B cell (primary cell): ENCODE measurements at regions not wholly inside any gene's neighbourhood (a gene's known extent, or its start where the extent isn't known, plus 50 kb on each side); places are given as distances from the start of the nearest gene placed in this dataset.

Source experiments
- ATAC-seq: fragments of 200-7000 bp; cut with Tn5 transposase; one replicate; pipeline ENCODE4 v1.10.0; 2021; ENCODE audit warnings: low read depth, mild to moderate bottlenecking, moderate number of reproducible peaks, moderate library complexity
- CTCF ChIA-PET: fragments of 350-600 bp; sonication (Branson Sonifier 250); formaldehyde crosslinking; loops from one replicate; lab custom pipeline; 2021; ENCODE audit warnings: antibody characterized with exemption, inconsistent platforms; lab: Charles Lee
- POLR2A ChIA-PET: fragments of 350-600 bp; sonication (Branson Sonifier 250); formaldehyde crosslinking; loops from one replicate; lab custom pipeline; 2021; ENCODE audit warnings: antibody characterized with exemption; lab: Charles Lee
- DNase-seq: peaks from one replicate; pipeline ENCODE4 v3.0.0; 2013
- H2AFZ ChIP-seq: 2 replicates; pipeline ENCODE4 v1.6.1; 2012; ENCODE audit warnings: mild to moderate bottlenecking, low read depth, low read length; ENCODE audit not compliant: insufficient read depth, poor library complexity, severe bottlenecking
- H3K27ac ChIP-seq, 2 donors: 1 replicate in 1 of 2; 2 replicates in 1 of 2; pipeline ENCODE4 v1.5.1; 2012 to 2013; ENCODE audit warnings: low read length in 2 of 2, mild to moderate bottlenecking in 2 of 2, moderate library complexity in 1 of 2
- H3K27me3 ChIP-seq, 4 experiments: fragments of 200-600 bp in 1 of 4; sonication (generic) in 1 of 4; replicated peaks in 1 of 4; 1 replicate in 2 of 4; 2 replicates in 2 of 4; pipeline versions ENCODE4 v1.6.1 to v1.7.0; 2013 to 2016; ENCODE audit warnings: low read length in 3 of 4, mild to moderate bottlenecking in 2 of 4, mixed read lengths in 1 of 4, moderate library complexity in 1 of 4; ENCODE audit not compliant: insufficient read depth in 4 of 4, control insufficient read depth in 3 of 4; ENCODE audit errors: control extremely low read depth in 1 of 4
- H3K36me3 ChIP-seq, 2 experiments: replicated peaks in 1 of 2; 1 replicate in 1 of 2; 2 replicates in 1 of 2; pipeline versions ENCODE4 v1.6.1 to v1.7.1; 2013; ENCODE audit warnings: low read length in 1 of 2; ENCODE audit not compliant: insufficient read depth in 2 of 2, control insufficient read depth in 1 of 2; ENCODE audit errors: control extremely low read depth in 1 of 2, extremely low read depth in 1 of 2
- H3K4me1 ChIP-seq, 2 donors: fragments of 200-600 bp in 1 of 2; sonication (generic) in 1 of 2; 1 replicate in 1 of 2; 2 replicates in 1 of 2; pipeline versions ENCODE4 v1.5.1 to v1.6.1; 2013 to 2017; ENCODE audit warnings: low read length in 2 of 2; ENCODE audit not compliant: control insufficient read depth in 2 of 2, insufficient read depth in 2 of 2
- H3K4me2 ChIP-seq: replicated peaks from 2 replicates; pipeline ENCODE3; 2012; ENCODE audit warnings: mild to moderate bottlenecking, low read depth, low read length; ENCODE audit not compliant: poor library complexity, severe bottlenecking
- H3K4me3 ChIP-seq, 5 experiments: fragments of 200-600 bp in 1 of 5; sonication (generic) in 1 of 5; 1 replicate in 3 of 5; 2 replicates in 2 of 5; pipeline versions ENCODE4 v1.5.1 to v1.7.0; 2011 to 2016; ENCODE audit warnings: low read length in 4 of 5, mild to moderate bottlenecking in 4 of 5, low read depth in 2 of 5, control low read depth in 1 of 5, moderate library complexity in 1 of 5; ENCODE audit not compliant: insufficient read depth in 1 of 5; ENCODE audit errors: control extremely low read depth in 1 of 5, extremely low read depth in 1 of 5
- H3K79me2 ChIP-seq: fragments of 200-600 bp; sonication (generic); one replicate; pipeline ENCODE4 v1.6.0; 2016; ENCODE audit warnings: low read length; ENCODE audit not compliant: control insufficient read depth, insufficient read depth
- H3K9ac ChIP-seq: fragments of 200-600 bp; sonication (generic); 2 replicates; pipeline ENCODE4 v1.6.1; 2017; ENCODE audit warnings: mild to moderate bottlenecking, low read length, moderate library complexity
- H3K9me3 ChIP-seq, 3 donors: one replicate each; pipeline versions ENCODE4 v1.6.1 to v1.7.1; 2013; ENCODE audit warnings: low read length in 2 of 3; ENCODE audit not compliant: control insufficient read depth in 2 of 3, insufficient read depth in 1 of 3; ENCODE audit errors: control extremely low read depth in 1 of 3
- H4K20me1 ChIP-seq: 2 replicates; pipeline ENCODE4 v1.6.0; 2012; ENCODE audit warnings: mild to moderate bottlenecking, low read length; ENCODE audit not compliant: insufficient read depth, control insufficient read depth, poor library complexity, severe bottlenecking
- H3K27ac Mint-ChIP-seq: one replicate; pipeline ENCODE4 v1.8.0; 2021; ENCODE audit warnings: mixed read lengths
- H3K27me3 Mint-ChIP-seq: one replicate; pipeline ENCODE4 v1.8.0; 2021; ENCODE audit warnings: mixed read lengths
- H3K4me1 Mint-ChIP-seq: one replicate; pipeline ENCODE4 v1.8.0; 2021; ENCODE audit warnings: mixed read lengths
- H3K4me3 Mint-ChIP-seq: one replicate; pipeline ENCODE4 v1.8.0; 2021; ENCODE audit warnings: mixed read lengths
- H3K9me3 Mint-ChIP-seq: one replicate; pipeline ENCODE4 v1.8.0; 2022; ENCODE audit warnings: mixed read lengths; ENCODE audit not compliant: insufficient read depth
- CTCF ChIP-seq: fragments of 200-600 bp; IDR thresholded peaks from one replicate; pipeline ENCODE4 v1.8.0; 2022; ENCODE audit warnings: antibody characterized with exemption, mild to moderate bottlenecking
- EZH2 ChIP-seq: IDR thresholded peaks from 2 replicates; pipeline ENCODE4 v1.6.1; 2012; ENCODE audit warnings: borderline replicate concordance, low read depth, mild to moderate bottlenecking, moderate library complexity, low read length; ENCODE audit not compliant: insufficient read depth, poor library complexity, severe bottlenecking
- WGBS: methylation state at CpG from one replicate; pipeline ENCODE4 v1.1.5; 2013; ENCODE audit warnings: missing lambda C conversion rate; ENCODE audit not compliant: insufficient coverage; 5-methylcytosine and 5-hydroxymethylcytosine counted together
- intact Hi-C: fragments of 100-400 bp; cut with micrococcal nuclease; formaldehyde crosslinking; loops from one replicate; pipeline ENCODE4 v1.10.0; 2022

- H3K27me3 ChIP-seq, result peaks cover 0 to 3% (median 0%) of the 10 kb centered on the region in 4 experiments
- Mint-ChIP-seq H3K4me3 (no peak overlapping the region), H3K27ac (no peak overlapping the region), H3K9me3 (peaks cover 7% of the 10 kb centered on the region), H3K4me1 (no peaks in the 10 kb centered on the region), H3K27me3 (peaks cover 32% of the 10 kb centered on the region)
- no peak overlapping the region for H3K4me3 ChIP-seq
- H2AFZ ChIP-seq, result no peak overlapping the region
- DNase-seq, result no peak
- H3K4me2 ChIP-seq, result no peak overlapping the region
- intact Hi-C loops, result no loop called here
- no peaks in the 10 kb centered on the region for H3K36me3 ChIP-seq
- H3K9ac ChIP-seq, result no peak overlapping the region
- TF ChIP-seq CTCF (no peak), EZH2 (no peak)
- ChIA-PET CTCF (no interaction called here), POLR2A (no interaction called here)
- H3K9me3 ChIP-seq, result peaks cover 0 to 10% (median 4%) of the 10 kb centered on the region in 3 donors
- no peaks in the 10 kb centered on the region for H4K20me1 ChIP-seq
- no peaks in the 10 kb centered on the region for H3K4me1 ChIP-seq
- no peaks in the 10 kb centered on the region for H3K79me2 ChIP-seq
- ATAC-seq, result no peak
- H3K27ac ChIP-seq, result no peak overlapping the region
Observed at GRCh38 chr1:229086091-229086490, 184.8 kb upstream of the RAB4A start.

- H3K27ac Mint-ChIP-seq, result no peak overlapping the region
- peaks cover 7% of the 10 kb centered on the region for H3K9me3 Mint-ChIP-seq
- Histone ChIP-seq H3K27me3 (peaks cover 0 to 3% (median 0%) of the 10 kb centered on the region in 4 experiments), H3K4me3 (no peak overlapping the region), H3K36me3 (no peaks in the 10 kb centered on the region), H4K20me1 (no peaks in the 10 kb centered on the region), H2AFZ (no peak overlapping the region), H3K9me3 (peaks cover 0 to 10% (median 4%) of the 10 kb centered on the region in 3 donors), H3K79me2 (no peaks in the 10 kb centered on the region), H3K27ac (no peak overlapping the region), H3K4me1 (peaks cover 0 to 2% of the 10 kb centered on the region in 2 donors), H3K9ac (no peak overlapping the region), H3K4me2 (no peak overlapping the region)
- DNase-seq (no peak), ATAC-seq (no peak)
- H3K4me1 Mint-ChIP-seq, result no peaks in the 10 kb centered on the region
- ChIA-PET POLR2A (no interaction called here), CTCF (no interaction called here)
- WGBS, result no CpG with 5 or more reads among the region's 1 CpG
- peaks cover 28% of the 10 kb centered on the region for H3K27me3 Mint-ChIP-seq
- TF ChIP-seq EZH2 (no peak), CTCF (no peak)
- intact Hi-C loops, result no loop called here
- no peak overlapping the region for H3K4me3 Mint-ChIP-seq
Observed at GRCh38 chr1:229086686-229087085, 184.2 kb upstream of the RAB4A start.
